Fibroblast of lung (primary cell): ENCODE measurements at regions not wholly inside any gene's neighbourhood (a gene's known extent, or its start where the extent isn't known, plus 50 kb on each side); places are given as distances from the start of the nearest gene placed in this dataset.

ENCODE experiments used
- DNase-seq, 2 donors: peaks; one replicate each; pipeline versions ENCODE4 v3.0.0 to v3.0.0-alpha.2; 2010; ENCODE audit warnings: low read depth in 2 of 2
- H2AFZ ChIP-seq: 2 replicates; pipeline ENCODE4 v1.5.1; 2012; ENCODE audit warnings: low read length, control low read depth, inconsistent platforms
- H3K27ac ChIP-seq: 2 replicates; pipeline ENCODE4 v1.5.1; 2011; ENCODE audit warnings: low read length, control low read depth; ENCODE audit not compliant: insufficient read depth
- H3K27me3 ChIP-seq: 2 replicates; pipeline ENCODE4 v1.5.1; 2011; ENCODE audit warnings: mild to moderate bottlenecking, low read length; ENCODE audit not compliant: control insufficient read depth, insufficient read depth
- H3K36me3 ChIP-seq: 2 replicates; pipeline ENCODE4 v1.5.1; 2011; ENCODE audit warnings: low read length; ENCODE audit not compliant: control insufficient read depth, insufficient read depth
- H3K4me1 ChIP-seq: 2 replicates; pipeline ENCODE4 v1.5.1; 2011; ENCODE audit warnings: low read length; ENCODE audit not compliant: control insufficient read depth, insufficient read depth; ENCODE audit errors: extremely low read depth
- H3K4me2 ChIP-seq: 2 replicates; pipeline ENCODE4 v1.5.1; 2011; ENCODE audit warnings: low read length, control low read depth; ENCODE audit not compliant: insufficient read depth; ENCODE audit errors: extremely low read depth
- H3K4me3 ChIP-seq, 4 experiments: fragments of 200-600 bp in 1 of 4; sonication (generic) in 1 of 4; replicated peaks in 1 of 4; 2 replicates each; pipeline ENCODE4 v1.5.1; 2011 to 2016; ENCODE audit warnings: low read length in 4 of 4, low read depth in 3 of 4, mild to moderate bottlenecking in 3 of 4, control low read depth in 2 of 4, inconsistent platforms in 1 of 4, mixed read lengths in 1 of 4; ENCODE audit not compliant: insufficient read depth in 1 of 4; ENCODE audit errors: control extremely low read depth in 1 of 4
- H3K79me2 ChIP-seq: 2 replicates; pipeline ENCODE4 v1.5.1; 2012; ENCODE audit warnings: mild to moderate bottlenecking, low read length, inconsistent platforms; ENCODE audit not compliant: control insufficient read depth, insufficient read depth
- H3K9ac ChIP-seq: 2 replicates; pipeline ENCODE4 v1.5.1; 2011; ENCODE audit warnings: mild to moderate bottlenecking, low read length, control low read depth; ENCODE audit not compliant: insufficient read depth
- H3K9me3 ChIP-seq: 2 replicates; pipeline ENCODE4 v1.5.1; 2012; ENCODE audit warnings: low read depth, low read length; ENCODE audit not compliant: control insufficient read depth, insufficient read depth
- H4K20me1 ChIP-seq: 2 replicates; pipeline ENCODE4 v1.5.1; 2011; ENCODE audit warnings: low read length; ENCODE audit not compliant: control insufficient read depth, insufficient read depth; ENCODE audit errors: extremely low read depth
- EZH2 ChIP-seq: IDR thresholded peaks from 2 replicates; pipeline ENCODE4 v1.5.1; 2012; ENCODE audit warnings: low read length, control low read depth, mild to moderate bottlenecking; ENCODE audit errors: missing control alignments
- TF ChIP-seq, protein P1 (sequence below), 2 donors: IDR thresholded peaks in 1 of 2; conservative IDR thresholded peaks in 1 of 2; 1 replicate in 1 of 2; 2 replicates in 1 of 2; pipeline ENCODE4 v1.5.1; 2011 to 2012; ENCODE audit warnings: low read length in 2 of 2, control low read depth in 1 of 2, inconsistent platforms in 1 of 2, low read depth in 1 of 2, mild to moderate bottlenecking in 1 of 2

DNA sequence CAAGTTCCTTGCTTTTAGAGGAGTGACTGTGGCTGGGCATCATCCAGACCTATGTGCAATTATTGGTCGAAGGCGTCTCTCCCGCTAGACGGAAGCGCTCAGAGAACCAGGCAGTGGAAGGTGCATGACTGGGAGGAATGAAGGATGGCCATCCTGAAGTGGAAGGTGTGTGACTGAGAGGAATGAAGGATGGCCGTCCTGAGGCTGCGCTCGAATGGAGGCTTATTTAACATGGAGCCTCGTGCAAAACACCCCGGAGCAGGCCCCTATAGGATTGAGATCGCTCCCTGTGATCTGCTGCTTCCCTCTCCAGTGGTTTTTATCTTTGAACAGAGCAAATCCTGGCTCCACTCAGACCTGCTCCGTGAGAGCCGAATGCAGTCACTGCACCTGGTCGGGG, 140.2 kb upstream of the ID2 start:
- no peaks in the 10 kb centered on the region for H3K36me3 ChIP-seq
- no peak overlapping the region for H3K4me2 ChIP-seq
- no peak overlapping the region for H2AFZ ChIP-seq
- H3K79me2 ChIP-seq, result no peaks in the 10 kb centered on the region
- TF ChIP-seq, protein P1, sequence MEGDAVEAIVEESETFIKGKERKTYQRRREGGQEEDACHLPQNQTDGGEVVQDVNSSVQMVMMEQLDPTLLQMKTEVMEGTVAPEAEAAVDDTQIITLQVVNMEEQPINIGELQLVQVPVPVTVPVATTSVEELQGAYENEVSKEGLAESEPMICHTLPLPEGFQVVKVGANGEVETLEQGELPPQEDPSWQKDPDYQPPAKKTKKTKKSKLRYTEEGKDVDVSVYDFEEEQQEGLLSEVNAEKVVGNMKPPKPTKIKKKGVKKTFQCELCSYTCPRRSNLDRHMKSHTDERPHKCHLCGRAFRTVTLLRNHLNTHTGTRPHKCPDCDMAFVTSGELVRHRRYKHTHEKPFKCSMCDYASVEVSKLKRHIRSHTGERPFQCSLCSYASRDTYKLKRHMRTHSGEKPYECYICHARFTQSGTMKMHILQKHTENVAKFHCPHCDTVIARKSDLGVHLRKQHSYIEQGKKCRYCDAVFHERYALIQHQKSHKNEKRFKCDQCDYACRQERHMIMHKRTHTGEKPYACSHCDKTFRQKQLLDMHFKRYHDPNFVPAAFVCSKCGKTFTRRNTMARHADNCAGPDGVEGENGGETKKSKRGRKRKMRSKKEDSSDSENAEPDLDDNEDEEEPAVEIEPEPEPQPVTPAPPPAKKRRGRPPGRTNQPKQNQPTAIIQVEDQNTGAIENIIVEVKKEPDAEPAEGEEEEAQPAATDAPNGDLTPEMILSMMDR (conservative IDR thresholded peaks at IDR 0.05 in 1 of 2, IDR thresholded peaks at IDR 0.05 in 1 of 2; ENCODE audit: low read depth in 1 of 2, low read length in 2 of 2), result no peak
- TF ChIP-seq EZH2, result no peak
- DNase-seq, result no peak
- no peak overlapping the region for H3K9ac ChIP-seq
- H3K9me3 ChIP-seq, result no peaks in the 10 kb centered on the region
- H4K20me1 ChIP-seq, result no peaks in the 10 kb centered on the region
- H3K4me1 ChIP-seq, result peaks cover 10% of the 10 kb centered on the region
- H3K4me3 ChIP-seq, result no peak overlapping the region
- H3K27ac ChIP-seq, result no peak overlapping the region
- H3K27me3 ChIP-seq, result no peaks in the 10 kb centered on the region

DNA sequence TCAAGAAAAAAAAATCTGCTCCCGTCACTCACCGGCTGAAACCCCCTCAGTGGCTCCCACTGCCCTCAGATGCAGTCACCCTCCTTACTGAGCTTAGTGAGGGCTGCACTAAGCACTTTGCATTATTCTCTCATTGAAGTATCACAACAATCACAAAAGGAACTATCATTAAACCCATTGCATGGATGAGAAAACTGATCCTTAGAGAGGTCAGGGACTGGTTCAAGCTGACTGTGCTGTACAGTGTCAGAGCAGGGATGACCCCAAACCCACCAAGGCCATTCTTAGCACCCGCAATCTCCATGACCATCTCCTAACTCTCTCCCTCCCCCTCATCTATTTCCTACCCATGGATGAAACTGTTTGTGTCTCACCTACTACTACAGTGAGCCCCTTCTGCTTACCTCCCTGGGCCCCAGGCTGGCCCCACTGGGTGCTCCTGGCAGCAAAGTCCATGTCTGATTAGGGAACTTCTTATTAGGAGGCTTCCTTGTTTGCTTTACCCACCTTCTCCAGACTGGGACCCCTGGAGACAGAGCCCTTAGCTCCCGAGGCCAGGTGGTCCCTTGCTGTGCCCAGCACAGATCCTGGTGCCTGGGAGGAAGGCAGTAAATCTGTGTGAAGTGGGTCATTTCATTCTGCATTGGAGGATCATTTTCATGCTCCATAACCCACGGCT, 139.3 kb upstream of the ID2 start:
- Histone ChIP-seq H3K27me3 (no peaks in the 10 kb centered on the region), H3K4me2 (no peak overlapping the region), H3K4me3 (no peak overlapping the region), H3K36me3 (no peaks in the 10 kb centered on the region), H3K4me1 (peaks cover 10% of the 10 kb centered on the region), H3K27ac (no peak overlapping the region), H3K79me2 (no peaks in the 10 kb centered on the region), H3K9me3 (no peaks in the 10 kb centered on the region), H3K9ac (no peak overlapping the region), H2AFZ (no peak overlapping the region), H4K20me1 (no peaks in the 10 kb centered on the region)
- TF ChIP-seq, protein P1 (conservative IDR thresholded peaks at IDR 0.05 in 1 of 2, IDR thresholded peaks at IDR 0.05 in 1 of 2; ENCODE audit: low read depth in 1 of 2, low read length in 2 of 2), result no peak
- TF ChIP-seq EZH2, result no peak
- no peak for DNase-seq

DNA sequence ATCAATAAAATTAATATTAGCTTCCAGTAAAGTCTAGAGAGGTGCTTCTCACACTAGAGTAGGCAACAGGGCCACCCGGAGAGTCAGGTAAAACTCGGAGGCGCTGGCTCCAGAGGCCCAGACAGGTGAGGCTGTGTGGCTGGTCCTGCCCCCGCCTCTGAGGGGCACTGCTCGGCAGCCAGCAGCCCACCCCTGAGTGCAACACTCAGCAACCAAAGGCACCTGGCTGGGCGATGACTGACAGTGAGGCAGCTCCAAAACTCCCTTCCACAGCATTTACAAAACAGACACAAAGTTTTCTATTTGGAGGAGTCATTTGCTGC, 138.8 kb upstream of the ID2 start:
- TF ChIP-seq, protein P1 (conservative IDR thresholded peaks at IDR 0.05 in 1 of 2, IDR thresholded peaks at IDR 0.05 in 1 of 2; ENCODE audit: low read depth in 1 of 2, low read length in 2 of 2), result no peak
- TF ChIP-seq EZH2, result no peak
- Histone ChIP-seq H3K4me3 (no peak overlapping the region), H3K79me2 (no peaks in the 10 kb centered on the region), H2AFZ (no peak overlapping the region), H3K9me3 (no peaks in the 10 kb centered on the region), H3K27me3 (no peaks in the 10 kb centered on the region), H3K4me2 (no peak overlapping the region), H4K20me1 (no peaks in the 10 kb centered on the region), H3K27ac (no peak overlapping the region), H3K4me1 (peaks cover 10% of the 10 kb centered on the region), H3K9ac (no peak overlapping the region), H3K36me3 (no peaks in the 10 kb centered on the region)
- no peak for DNase-seq
